ENCODE measurements at regions not wholly inside any gene's neighbourhood (a gene's known extent, or its start where the extent isn't known, plus 50 kb on each side); places are given as distances from the start of the nearest gene placed in this dataset.

GRCh38 chr18:56162311-56163265, 475.8 kb downstream of the TXNL1 start:
- peak; percentile 13 for DNase-seq

GRCh38 chr18:56161566-56162260, 476.7 kb downstream of the TXNL1 start:
- no peak for DNase-seq

GRCh38 chr18:56158676-56159075, 479.7 kb downstream of the TXNL1 start:
- DNase-seq: no peak

DNA sequence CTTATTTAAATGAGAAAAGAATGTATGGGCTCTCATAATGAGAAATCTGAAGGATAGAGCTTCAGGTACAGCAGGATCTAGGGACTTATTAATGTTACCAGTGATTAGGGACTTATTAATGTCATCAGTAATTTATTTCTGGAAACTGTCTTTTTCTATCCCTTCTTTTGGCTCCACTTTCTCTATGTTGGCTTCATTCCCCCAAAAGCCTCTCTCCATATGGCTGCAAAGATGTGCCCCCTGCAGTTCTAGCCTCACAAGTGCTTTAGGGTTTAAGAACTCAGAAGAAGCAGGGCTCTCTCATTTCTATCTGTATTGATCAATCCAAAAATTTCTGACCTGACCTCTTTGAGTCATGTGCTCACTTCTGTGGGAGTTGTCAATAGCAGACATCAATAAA, 480.9 kb downstream of the TXNL1 start:
- no peak for DNase-seq

- no peak for DNase-seq
These were observed 485.7 kb downstream of the TXNL1 start for GRCh38 chr18:56152551-56153310.

DNA sequence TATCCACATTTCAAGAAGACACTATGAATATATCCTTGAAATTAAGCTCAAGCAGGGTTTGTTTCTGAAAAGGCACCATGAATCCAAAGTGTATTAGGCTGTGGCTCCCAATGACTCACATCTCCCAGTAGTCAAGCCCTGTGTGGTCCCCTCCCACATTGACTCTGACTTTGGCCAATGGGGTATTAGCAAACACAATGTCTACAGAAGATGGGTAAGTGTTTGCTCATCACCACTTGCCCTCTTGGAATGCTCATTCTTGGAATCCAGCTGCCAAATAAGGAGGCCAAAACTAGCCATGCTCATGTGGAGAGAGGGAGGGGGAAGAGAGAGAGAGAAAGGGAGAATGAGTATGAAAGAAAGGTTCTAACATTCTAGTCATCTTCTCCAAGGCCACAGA, 490.0 kb downstream of the TXNL1 start:
- no peak for DNase-seq

- DNase-seq: no peak
These were observed 491.8 kb downstream of the TXNL1 start for GRCh38 chr18:56146565-56146964.

DNA sequence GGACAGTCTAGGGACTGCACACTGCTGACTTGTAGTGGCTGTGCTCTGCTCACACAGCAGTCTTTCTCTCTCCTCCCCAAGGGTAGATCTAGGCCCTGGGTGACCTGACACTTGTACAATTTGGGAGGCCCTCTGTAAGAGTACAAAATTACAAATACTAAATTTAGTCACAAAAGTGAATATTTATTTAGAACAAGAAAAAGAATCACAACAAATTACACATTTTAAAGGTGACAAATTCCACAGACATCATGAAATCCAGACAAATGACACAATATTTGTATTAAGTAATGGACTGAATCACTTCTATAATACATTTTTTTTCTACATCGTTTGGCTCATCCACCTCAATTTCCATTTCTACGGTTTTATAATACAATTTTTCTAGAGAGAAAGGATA, 496.4 kb downstream of the TXNL1 start:
- DNase-seq: no peak

DNA sequence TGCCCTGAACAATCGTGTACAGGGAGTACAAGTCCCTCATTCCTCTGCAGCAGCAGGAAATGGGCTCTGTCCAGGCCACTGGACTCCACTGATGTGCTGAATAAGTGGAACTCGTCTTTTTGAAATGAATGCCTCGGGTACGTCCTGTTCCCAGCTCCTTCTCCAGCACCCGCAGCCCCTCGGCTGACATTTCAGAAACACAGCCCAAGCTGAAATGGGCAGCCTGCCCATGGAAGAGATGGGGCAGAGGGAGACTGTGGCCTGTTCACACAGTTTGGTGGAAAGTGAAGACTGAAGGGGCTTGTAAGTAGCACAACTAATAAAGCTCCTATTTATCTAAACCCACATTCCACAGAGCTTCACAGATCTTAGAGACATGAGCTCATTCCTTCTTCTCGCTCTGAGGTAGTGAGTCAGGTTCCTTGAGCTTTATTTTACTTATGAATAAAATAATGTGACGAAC, 498.6 kb downstream of the TXNL1 start:
- no peak for DNase-seq

DNA sequence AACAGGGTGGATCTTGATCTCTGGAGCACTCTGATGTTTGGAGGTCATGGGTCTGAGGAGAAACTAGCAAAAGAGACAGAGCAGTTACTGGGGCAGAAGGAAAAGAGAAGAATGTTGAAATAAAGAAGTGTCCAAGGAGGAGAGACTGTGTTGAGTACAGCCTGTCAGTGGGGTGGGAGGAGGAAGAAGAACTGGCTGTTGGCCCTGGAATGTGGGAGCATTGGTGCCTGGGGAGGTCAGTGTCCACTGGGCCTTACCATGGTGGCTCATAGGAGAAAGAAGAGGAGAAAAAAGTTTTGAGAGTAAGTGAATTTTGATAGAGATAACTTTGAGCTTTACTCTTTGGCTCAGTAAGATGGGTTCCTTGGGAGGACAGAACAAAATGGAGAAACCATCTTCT, 499.0 kb downstream of the TXNL1 start:
- DNase-seq: no peak

DNA sequence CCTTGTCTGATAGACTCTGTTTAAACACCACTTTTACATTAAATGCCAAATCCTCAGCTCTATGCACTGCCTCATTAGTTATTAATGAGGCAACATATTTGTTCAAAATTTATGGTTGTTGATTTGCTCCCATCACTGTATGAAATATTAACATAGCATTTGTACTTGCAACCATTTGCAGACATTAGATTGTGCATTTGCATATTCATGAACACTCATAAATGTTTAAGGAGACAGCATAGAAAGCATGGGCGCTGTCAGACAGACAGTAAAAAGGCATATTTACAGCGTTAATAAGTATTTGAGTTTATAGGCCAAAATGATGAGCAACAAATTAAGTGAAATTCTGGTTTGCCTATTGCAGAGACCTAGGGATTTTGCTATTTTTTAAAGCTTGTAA, 502.3 kb downstream of the TXNL1 start:
- DNase-seq: no peak

DNA sequence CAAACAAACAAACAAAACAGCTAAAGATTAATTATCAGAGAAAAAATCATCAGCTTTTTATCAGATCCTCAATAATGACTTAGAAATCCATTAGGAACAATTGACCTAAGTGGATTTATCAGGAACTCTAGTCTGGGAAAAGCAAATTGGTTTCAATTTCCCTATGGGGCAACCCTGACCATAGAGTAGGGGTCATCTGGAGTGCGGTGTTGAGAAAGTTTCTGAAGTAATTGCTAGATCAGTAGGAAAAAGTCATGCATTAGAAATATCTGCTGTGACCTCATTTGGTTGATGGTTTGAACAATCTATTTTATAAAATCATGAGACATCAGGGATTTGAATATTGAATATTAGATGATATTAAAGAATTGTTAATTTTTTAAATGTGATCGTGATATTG, 507.9 kb downstream of the TXNL1 start:
- DNase-seq: no peak

GRCh38 chr18:56128153-56128791, 510.1 kb downstream of the TXNL1 start:
- no peak for DNase-seq

DNA sequence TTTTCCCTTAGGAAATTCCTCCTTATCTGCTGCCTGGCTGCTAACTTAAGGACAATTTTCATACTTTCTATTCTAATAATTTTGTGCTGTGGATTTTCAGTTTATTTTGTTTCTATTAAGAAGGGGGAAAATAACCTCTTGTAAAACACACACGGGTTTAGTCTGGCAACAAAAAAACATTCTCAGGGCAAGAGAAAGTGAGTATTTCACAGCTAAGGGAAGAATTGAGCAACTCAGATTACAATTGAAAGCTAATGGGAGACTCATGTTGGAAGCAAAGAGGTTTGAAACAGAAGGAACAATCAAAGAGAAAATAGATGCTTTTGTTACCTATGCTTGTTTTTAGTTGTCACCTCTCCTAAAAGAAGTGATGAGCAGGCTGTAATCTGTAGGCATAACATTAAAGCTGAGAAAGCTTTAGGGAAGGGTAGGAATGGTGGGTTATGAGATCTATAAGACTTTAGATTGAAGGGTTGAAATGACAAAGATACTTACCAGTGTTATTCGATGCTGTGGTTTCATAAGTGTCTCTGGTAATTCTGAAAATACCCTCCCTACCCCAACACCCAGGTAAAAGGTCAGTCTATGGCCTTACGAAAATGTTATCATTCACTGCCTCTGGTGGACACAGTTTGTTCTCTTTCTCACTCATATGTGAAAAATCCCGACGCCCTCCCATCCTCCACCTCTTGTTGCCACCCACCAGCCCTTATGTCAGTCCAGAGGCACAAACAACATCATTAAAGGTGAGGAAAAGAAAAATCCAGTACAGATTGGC, 510.9 kb downstream of the TXNL1 start:
- no peak for DNase-seq

- DNase-seq: no peak
These were observed 514.2 kb downstream of the TXNL1 start for GRCh38 chr18:56124186-56124585.

DNA sequence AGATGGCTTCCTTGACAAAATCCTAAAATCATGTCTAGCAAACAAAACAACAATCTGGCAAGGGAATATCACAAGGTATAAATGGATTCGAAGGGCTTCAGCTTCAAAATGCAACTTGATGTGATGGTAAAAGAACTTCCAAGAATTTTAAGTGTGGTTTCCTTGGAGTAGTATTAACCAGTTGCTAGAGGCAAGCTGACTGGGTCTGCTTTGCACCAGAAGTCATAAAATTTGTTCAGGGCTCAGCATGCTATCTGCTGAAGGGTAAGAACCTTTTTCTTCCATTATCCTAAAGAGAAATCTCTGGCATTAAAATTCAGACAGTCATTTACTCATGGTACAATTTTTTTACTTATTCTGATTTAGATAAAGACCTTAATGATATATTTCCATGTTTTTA, 516.7 kb downstream of the TXNL1 start:
- no peak for DNase-seq

- DNase-seq: no peak
These were observed 517.6 kb downstream of the TXNL1 start for GRCh38 chr18:56120782-56121181.

DNA sequence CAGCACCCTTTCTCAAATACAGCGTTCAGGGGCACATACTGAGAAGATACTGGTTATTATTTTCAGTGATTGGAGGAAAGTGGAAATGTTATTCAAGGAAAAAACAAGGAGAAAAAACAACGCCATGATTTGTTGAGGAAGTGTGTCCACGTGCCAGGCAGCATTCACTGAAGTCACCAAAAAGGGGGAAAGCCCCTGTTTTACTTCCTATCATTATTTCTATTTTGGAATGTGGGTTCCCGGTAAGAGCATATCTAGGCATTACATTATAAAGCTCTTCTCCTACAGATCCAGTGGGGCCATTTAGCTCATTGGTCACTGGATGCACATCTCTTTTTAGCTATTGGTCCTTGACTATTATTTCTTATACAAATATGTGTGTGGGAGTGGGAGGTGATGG, 518.7 kb downstream of the TXNL1 start:
- no peak for DNase-seq

DNA sequence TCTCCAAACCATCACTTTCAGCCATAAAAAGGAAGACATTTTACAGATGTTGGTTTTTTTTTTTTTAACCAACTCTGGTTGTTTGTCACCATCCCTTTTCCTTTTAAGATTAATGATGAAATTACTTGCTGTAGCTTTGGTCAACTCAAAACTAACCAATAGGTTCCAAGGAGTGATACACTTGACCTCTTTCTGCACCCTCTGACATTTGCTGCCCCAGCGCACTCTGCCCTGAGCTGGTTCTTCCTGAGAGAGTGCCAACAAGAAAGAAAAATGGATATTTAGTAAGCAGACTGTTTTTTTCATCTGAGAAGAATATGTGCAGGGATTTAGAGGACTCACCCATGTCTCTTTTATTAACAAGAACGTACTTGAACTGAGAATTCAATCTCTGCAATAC, 520.0 kb downstream of the TXNL1 start:
- DNase-seq: no peak

- no peak for DNase-seq
These were observed 523.0 kb downstream of the TXNL1 start for GRCh38 chr18:56115071-56116015.

DNA sequence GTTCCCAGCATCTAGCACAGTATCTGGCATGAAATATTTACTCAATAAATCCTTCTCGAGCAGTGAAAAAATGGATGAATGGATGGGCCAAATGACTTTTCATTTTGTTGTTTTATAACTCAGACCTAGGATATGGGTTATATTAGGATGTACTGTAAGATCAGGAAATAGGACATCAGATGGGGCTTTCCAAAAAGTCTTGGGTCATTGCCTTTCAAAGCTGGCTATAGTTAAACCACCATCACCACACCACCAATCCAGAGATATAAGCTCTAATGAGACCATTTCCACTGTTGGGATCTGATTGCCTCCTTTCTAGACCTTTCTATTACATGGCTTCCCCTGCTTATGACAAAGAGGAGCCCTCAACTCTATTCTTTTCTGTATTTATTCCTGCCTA, 525.0 kb upstream of the TCF4 start:
- no peak for DNase-seq
